ENCODE measurements at regions not wholly inside any gene's neighbourhood (a gene's known extent, or its start where the extent isn't known, plus 50 kb on each side); places are given as distances from the start of the nearest gene placed in this dataset.

DNA sequence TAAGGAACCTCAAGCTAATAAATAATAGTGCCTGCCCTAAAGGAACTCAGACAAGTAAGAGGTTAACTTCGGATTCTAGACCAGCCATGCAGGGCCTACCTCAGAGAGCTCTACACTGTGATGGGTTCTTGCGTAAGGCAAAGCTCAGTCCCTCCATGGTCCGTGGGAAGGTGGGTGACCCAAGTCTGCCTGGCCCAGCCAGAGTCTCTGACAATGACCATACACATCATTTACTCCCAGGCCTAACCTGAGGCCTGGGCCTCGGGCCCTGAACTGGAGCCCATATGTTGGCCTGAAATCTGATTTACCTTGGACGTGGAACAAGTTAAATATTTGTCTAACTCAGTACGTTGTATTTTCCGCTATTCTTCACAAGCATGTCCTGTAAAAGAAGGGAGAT lies 55.1 kb downstream of the TMEM174 start:
- no peak for DNase-seq (ENCODE audit: low read depth)
